Parathyroid adenoma (tissue), 2 donors: ENCODE measurements at regions not wholly inside any gene's neighbourhood (a gene's known extent, or its start where the extent isn't known, plus 50 kb on each side); places are given as distances from the start of the nearest gene placed in this dataset.

Source experiments
- H2AFZ ChIP-seq: fragments of 300-600 bp; sonication (generic); one replicate; pipeline ENCODE4 v1.7.0; 2017; ENCODE audit warnings: antibody characterized with exemption, mild to moderate bottlenecking
- H3K27ac ChIP-seq: fragments of 300-600 bp; sonication (generic); one replicate; pipeline ENCODE4 v1.7.0; 2017
- H3K27me3 ChIP-seq: fragments of 300-600 bp; sonication (generic); one replicate; pipeline ENCODE4 v1.7.0; 2017; ENCODE audit warnings: low read length; ENCODE audit not compliant: control insufficient read depth, insufficient read depth
- H3K36me3 ChIP-seq: fragments of 300-600 bp; sonication (generic); one replicate; pipeline ENCODE4 v1.7.0; 2017; ENCODE audit warnings: low read length; ENCODE audit not compliant: control insufficient read depth, insufficient read depth
- H3K4me1 ChIP-seq: fragments of 300-600 bp; sonication (generic); one replicate; pipeline ENCODE4 v1.7.0; 2017; ENCODE audit warnings: control low read depth
- H3K4me2 ChIP-seq: fragments of 300-600 bp; sonication (generic); one replicate; pipeline ENCODE4 v1.7.0; 2017; ENCODE audit warnings: low read length
- H3K4me3 ChIP-seq: fragments of 300-600 bp; sonication (generic); one replicate; pipeline ENCODE4 v1.7.0; 2017; ENCODE audit warnings: low read depth, low read length
- H3K79me2 ChIP-seq: fragments of 300-600 bp; sonication (generic); one replicate; pipeline ENCODE4 v1.7.0; 2017; ENCODE audit warnings: control low read depth
- H3K9ac ChIP-seq: fragments of 300-600 bp; sonication (generic); one replicate; pipeline ENCODE4 v1.7.0; 2017; ENCODE audit warnings: mild to moderate bottlenecking
- H3K9me3 ChIP-seq: fragments of 300-600 bp; sonication (generic); one replicate; pipeline ENCODE4 v1.7.0; 2017; ENCODE audit warnings: low read length; ENCODE audit not compliant: control insufficient read depth
- TF ChIP-seq, protein P1 (sequence below): fragments of 300-600 bp; sonication (generic); IDR thresholded peaks from one replicate; pipeline ENCODE4 v1.7.0; 2017; ENCODE audit warnings: antibody characterized with exemption, mild to moderate bottlenecking
- donor health status: primary hyperparathyroidism.

GRCh38 chr3:130800829-130801228, 54.2 kb upstream of the PIK3R4 start:
- no peak overlapping the region for H3K4me2 ChIP-seq
- H3K9me3 ChIP-seq = no peaks in the 10 kb centered on the region
- no peak overlapping the region for H3K27ac ChIP-seq
- no peaks in the 10 kb centered on the region for H3K4me1 ChIP-seq
- H2AFZ ChIP-seq = no peak overlapping the region
- H3K36me3 ChIP-seq = no peaks in the 10 kb centered on the region
- H3K27me3 ChIP-seq = no peaks in the 10 kb centered on the region
- TF ChIP-seq, protein P1, sequence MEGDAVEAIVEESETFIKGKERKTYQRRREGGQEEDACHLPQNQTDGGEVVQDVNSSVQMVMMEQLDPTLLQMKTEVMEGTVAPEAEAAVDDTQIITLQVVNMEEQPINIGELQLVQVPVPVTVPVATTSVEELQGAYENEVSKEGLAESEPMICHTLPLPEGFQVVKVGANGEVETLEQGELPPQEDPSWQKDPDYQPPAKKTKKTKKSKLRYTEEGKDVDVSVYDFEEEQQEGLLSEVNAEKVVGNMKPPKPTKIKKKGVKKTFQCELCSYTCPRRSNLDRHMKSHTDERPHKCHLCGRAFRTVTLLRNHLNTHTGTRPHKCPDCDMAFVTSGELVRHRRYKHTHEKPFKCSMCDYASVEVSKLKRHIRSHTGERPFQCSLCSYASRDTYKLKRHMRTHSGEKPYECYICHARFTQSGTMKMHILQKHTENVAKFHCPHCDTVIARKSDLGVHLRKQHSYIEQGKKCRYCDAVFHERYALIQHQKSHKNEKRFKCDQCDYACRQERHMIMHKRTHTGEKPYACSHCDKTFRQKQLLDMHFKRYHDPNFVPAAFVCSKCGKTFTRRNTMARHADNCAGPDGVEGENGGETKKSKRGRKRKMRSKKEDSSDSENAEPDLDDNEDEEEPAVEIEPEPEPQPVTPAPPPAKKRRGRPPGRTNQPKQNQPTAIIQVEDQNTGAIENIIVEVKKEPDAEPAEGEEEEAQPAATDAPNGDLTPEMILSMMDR = no peak
- H3K9ac ChIP-seq = no peak overlapping the region
- no peaks in the 10 kb centered on the region for H3K79me2 ChIP-seq
- no peak overlapping the region for H3K4me3 ChIP-seq

DNA sequence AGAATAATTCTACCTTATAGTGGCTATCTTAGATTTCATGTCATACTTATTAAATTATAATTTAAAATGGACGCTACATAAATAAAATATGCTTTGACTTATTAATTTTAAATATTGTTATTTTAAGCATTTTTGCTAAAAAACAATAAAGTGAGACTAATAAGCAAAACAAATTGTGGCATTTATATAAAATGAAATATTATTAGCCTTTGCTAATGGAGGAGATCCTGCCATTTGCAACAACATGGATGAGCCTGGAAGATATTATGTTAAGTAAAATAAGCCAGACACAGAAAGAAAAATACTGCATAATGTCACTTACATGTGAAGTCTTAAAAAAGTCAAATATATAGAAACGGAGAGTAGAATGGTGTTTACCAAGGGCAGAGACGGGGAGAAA, 54.8 kb upstream of the PIK3R4 start:
- Histone ChIP-seq H3K79me2 (no peaks in the 10 kb centered on the region), H3K9ac (no peak overlapping the region), H3K4me1 (no peaks in the 10 kb centered on the region), H3K4me2 (no peak overlapping the region), H3K27ac (no peak overlapping the region), H3K4me3 (no peak overlapping the region), H3K27me3 (no peaks in the 10 kb centered on the region), H3K9me3 (no peaks in the 10 kb centered on the region), H3K36me3 (no peaks in the 10 kb centered on the region), H2AFZ (no peak overlapping the region)
- TF ChIP-seq, protein P1 = no peak

DNA sequence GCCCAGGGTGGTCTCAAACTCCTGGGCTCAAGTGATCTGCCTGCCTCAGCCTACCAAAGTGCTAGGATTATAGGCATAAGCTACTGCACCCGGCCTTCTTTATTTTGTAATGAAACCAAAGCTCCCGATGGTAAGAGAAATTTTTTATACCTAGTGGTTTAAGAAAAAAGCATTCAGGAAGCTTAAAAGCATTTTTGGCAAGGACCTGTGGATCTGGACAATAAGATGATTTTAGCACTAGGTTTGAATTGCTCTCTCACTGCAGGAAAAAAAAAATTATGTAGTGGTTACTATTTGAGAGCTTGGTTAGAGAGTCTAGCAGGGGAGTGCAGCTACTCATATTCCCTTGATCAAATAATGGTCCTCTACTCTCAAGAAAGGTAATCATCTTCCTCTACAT, 64.9 kb upstream of the PIK3R4 start:
- Histone ChIP-seq H3K4me1 (no peaks in the 10 kb centered on the region), H3K27me3 (no peaks in the 10 kb centered on the region), H3K4me2 (no peak overlapping the region), H3K9me3 (no peaks in the 10 kb centered on the region), H2AFZ (no peak overlapping the region), H3K9ac (no peak overlapping the region), H3K27ac (no peak overlapping the region), H3K4me3 (no peak overlapping the region), H3K79me2 (no peaks in the 10 kb centered on the region), H3K36me3 (no peaks in the 10 kb centered on the region)
- TF ChIP-seq, protein P1 = no peak

DNA sequence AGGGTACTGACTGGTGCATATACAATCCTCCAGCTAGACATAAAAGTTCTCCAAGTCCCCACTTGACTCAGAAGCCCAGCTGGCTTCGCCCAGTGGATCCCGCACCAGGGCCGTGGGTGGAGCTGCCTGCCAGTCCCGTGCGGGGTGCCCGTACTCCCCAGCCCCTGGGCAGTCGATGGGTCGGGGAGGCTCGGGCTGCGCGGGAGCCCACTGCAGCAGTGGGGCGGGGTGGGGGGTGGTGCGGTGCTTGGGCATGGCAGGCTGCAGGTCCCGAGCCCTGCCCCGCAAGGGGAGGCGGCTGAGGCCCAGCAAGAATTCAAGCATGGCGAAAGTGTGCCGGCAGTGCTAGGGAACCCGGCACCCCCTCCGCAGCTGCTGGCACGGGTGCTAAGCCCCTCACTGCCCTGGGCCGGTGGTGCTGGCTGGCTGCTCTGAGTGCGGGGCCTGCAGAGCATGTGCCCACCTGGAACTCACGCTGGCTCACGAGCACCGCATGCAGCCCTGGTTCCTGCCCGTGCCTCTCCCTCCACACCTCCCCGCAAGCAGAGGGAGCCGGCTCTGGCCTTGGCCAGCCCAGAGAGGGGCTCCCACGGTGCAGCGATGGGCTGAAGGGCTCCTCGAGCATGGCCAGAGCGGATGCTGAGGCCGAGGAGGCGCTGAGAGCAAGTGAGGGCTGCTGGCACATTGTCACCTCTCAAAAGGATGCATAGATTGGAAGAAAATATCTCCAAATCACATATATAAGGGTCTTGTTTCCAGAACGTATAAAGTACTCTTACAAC, 68.3 kb upstream of the PIK3R4 start:
- no peak overlapping the region for H3K4me2 ChIP-seq
- no peak overlapping the region for H3K4me3 ChIP-seq
- H3K4me1 ChIP-seq = no peaks in the 10 kb centered on the region
- H3K79me2 ChIP-seq = no peaks in the 10 kb centered on the region
- TF ChIP-seq, protein P1 = no peak
- no peak overlapping the region for H3K27ac ChIP-seq
- no peaks in the 10 kb centered on the region for H3K36me3 ChIP-seq
- no peak overlapping the region for H2AFZ ChIP-seq
- no peaks in the 10 kb centered on the region for H3K9me3 ChIP-seq
- H3K9ac ChIP-seq = no peak overlapping the region
- no peaks in the 10 kb centered on the region for H3K27me3 ChIP-seq
